Right cardiac atrium (tissue), 5 donors: ENCODE measurements at regions not wholly inside any gene's neighbourhood (a gene's known extent, or its start where the extent isn't known, plus 50 kb on each side); places are given as distances from the start of the nearest gene placed in this dataset.
A peak's percentile ranks its signal among the peaks of the same experiment; 100 is the strongest.

ENCODE experiments used
- ATAC-seq, 2 donors: fragments of 200-7000 bp; cut with Tn5 transposase; one replicate each; pipeline versions ENCODE4 v1.8.0 to v1.9.1; 2020; ENCODE audit warnings: moderate library complexity in 2 of 2, mild to moderate bottlenecking in 1 of 2
- DNase-seq, 3 donors: peaks; one replicate each; pipeline ENCODE4 v3.0.0-alpha.2; 2020
- H3K27ac ChIP-seq: one replicate; pipeline ENCODE4 v1.5.1; 2013; ENCODE audit warnings: mild to moderate bottlenecking, low read length, control low read depth, moderate library complexity
- H3K27me3 ChIP-seq: one replicate; pipeline ENCODE4 v1.6.1; 2013; ENCODE audit not compliant: control insufficient read depth, insufficient read depth
- H3K4me1 ChIP-seq: one replicate; pipeline ENCODE4 v1.6.1; 2013; ENCODE audit warnings: low read length; ENCODE audit not compliant: control insufficient read depth, insufficient read depth
- H3K4me3 ChIP-seq: one replicate; pipeline ENCODE4 v1.5.1; 2013; ENCODE audit warnings: low read length, control low read depth
- H3K9me3 ChIP-seq: one replicate; pipeline ENCODE4 v1.6.1; 2013; ENCODE audit warnings: low read length; ENCODE audit not compliant: control insufficient read depth
- WGBS: extraction: QIAGEN DNeasy Blood & Tissue Kit; methylation state at CpG from one replicate; pipeline ENCODE4 v1.1.7; 2013; 5-methylcytosine and 5-hydroxymethylcytosine counted together
- intact Hi-C, 4 donors: fragments of 100-400 bp; cut with DNase I; formaldehyde crosslinking; loops; one replicate each; pipeline versions ENCODE4 v1.11.0 to v1.14.0; 2022 to 2023
- donor health status: healthy with polysubstance abuse.
- donor health status: DM: no; HTN: yes; CAD: no.
- donor health status: DM: no; HTN: no; CAD: no.
- donor health status: DM: no; HTN: yes; CAD: no; lungs with severe emphysema.
- donor health status: DM: yes; HTN: yes; CAD: no.

DNA sequence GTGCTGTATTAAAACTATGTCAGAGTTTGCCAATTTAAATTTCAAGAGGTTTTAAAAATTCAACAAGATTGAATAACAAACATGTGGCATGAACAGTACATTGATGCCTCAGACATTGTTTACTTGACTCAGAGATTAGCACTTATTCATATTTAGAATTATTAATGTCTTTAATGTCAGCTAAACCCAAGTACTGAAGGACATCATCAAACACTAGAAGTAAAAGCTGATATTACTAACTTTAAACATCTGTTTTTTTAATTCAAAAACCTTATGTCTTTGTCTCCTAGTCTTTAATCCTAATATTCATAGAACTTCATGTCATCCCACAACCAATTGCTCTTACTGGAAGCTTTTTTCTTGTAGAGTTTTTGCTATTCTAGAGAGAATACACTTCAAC lies 406.2 kb upstream of the PCDH7 start:
- H3K4me1 ChIP-seq, result no peaks in the 10 kb centered on the region
- no peak overlapping the region for H3K4me3 ChIP-seq
- ATAC-seq (no peak), DNase-seq (no peak)
- H3K27ac ChIP-seq, result no peak overlapping the region
- H3K9me3 ChIP-seq, result no peaks in the 10 kb centered on the region
- intact Hi-C loops, result no loop called here
- H3K27me3 ChIP-seq, result no peaks in the 10 kb centered on the region

DNA sequence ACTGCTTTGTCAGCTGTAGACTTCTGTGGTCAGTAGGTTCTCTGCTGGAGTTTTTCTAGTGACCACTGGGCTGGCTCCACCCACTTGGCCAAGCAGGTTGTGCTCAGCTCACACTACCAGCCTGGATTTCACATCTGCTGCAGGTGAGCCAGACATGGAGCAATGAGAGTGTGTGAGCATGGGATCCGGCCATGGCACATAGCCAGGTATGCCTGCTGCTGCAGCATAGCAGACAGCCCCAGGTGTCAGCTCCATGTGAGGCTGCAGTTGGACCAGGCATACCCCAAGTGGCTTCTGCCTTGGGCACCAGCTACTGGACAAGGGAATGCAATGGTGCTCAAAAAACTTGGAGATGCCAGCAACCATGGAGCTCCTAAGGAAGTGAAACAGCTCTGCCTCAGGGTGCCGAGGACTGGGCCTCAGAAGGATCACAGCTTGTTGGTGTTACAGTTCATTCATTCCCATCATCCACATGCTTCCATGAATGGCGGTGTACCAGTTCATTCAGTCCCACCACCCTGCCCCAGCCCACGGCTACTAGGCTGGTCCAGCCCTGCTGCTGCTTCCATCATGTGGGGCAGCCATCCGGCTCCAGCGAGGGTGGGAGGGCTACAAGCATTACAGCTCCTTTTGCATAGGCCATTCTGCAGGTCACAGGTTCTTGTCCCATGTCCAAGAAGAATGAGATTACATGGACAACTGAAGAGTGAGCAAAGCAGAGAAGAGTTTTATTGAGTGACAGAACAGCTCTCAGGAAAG lies 389.1 kb upstream of the PCDH7 start:
- H3K4me3 ChIP-seq, result no peak overlapping the region
- H3K27ac ChIP-seq, result no peak overlapping the region
- 81% methylated on average over 6 of the region's 6 CpGs for WGBS
- DNase-seq (peak in 1 of 3 donors; percentile 15), ATAC-seq (no peak)
- no peaks in the 10 kb centered on the region for H3K27me3 ChIP-seq
- H3K9me3 ChIP-seq, result peaks cover 2% of the 10 kb centered on the region
- intact Hi-C loops, result no loop called here
- no peaks in the 10 kb centered on the region for H3K4me1 ChIP-seq

DNA sequence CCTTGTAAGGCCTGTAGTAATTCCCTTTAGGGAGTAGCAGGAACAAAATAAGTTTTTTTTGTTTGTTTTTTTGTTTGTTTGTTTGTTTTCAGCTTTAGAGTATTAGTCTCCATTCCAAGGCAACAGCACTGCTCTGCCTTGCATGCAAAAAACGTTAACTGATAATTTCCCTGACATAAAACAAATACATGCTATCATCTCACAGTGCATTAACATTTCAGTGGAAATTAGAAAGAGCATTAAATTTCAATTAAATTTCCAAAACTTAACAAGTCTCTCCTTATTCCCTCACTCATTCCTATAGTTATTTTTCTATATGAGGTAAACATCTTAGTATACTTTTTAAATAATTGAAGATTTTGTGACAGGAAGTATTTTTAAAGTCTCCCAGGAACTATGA lies 378.4 kb upstream of the PCDH7 start:
- no peak overlapping the region for H3K4me3 ChIP-seq
- no peak overlapping the region for H3K27ac ChIP-seq
- ATAC-seq (no peak), DNase-seq (no peak)
- H3K4me1 ChIP-seq, result no peaks in the 10 kb centered on the region
- no peaks in the 10 kb centered on the region for H3K27me3 ChIP-seq
- no peaks in the 10 kb centered on the region for H3K9me3 ChIP-seq
- WGBS, result 35% methylated on average over 1 of the region's 1 CpG
- intact Hi-C loops, result no loop called here

DNA sequence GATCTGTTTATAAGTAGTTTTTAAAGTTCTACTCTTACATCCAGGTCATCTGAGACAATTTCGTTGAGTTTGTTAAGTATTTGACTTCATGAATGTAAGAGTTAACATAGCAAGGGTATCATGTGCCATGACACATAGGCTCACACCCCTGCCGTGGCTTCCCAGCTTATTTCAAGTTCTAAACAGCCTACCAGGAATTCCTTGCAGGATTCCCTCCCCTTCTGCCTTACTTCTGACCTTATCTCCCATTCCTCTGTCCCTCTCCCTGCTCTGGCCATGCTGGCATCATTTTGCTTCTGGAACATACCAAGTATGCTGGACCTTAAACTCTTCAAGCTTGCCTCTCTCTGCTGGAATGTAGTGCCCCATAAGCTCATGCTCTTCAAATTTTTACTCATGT lies 369.9 kb upstream of the PCDH7 start:
- H3K4me1 ChIP-seq, result no peaks in the 10 kb centered on the region
- H3K27ac ChIP-seq, result no peak overlapping the region
- WGBS, result 49% methylated on average over 2 of the region's 2 CpGs
- H3K27me3 ChIP-seq, result no peaks in the 10 kb centered on the region
- DNase-seq (no peak), ATAC-seq (no peak)
- H3K9me3 ChIP-seq, result no peaks in the 10 kb centered on the region
- H3K4me3 ChIP-seq, result no peak overlapping the region
- intact Hi-C loops, result no loop called here

DNA sequence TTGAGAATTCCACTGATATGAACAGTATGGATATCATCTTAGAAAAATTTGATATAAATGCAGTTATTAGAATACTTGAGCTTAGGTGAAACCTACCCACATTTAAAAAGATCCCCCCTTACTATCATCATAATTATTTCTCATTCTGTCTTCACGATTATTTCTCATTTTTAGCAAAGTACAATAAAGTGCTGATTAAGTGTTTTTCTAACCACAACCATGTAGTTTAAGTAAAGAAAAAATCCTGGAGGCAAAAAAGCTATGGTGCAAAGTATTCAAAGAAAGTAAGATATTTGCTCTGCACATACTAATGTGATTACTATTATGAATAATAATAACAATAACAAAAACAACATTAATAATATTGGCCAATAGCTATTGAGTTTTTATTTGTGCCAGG lies 365.6 kb upstream of the PCDH7 start:
- WGBS, result 77% methylated on average over 1 of the region's 1 CpG
- no peaks in the 10 kb centered on the region for H3K9me3 ChIP-seq
- H3K27ac ChIP-seq, result no peak overlapping the region
- ATAC-seq, result no peak
- H3K4me3 ChIP-seq, result no peak overlapping the region
- H3K27me3 ChIP-seq, result no peaks in the 10 kb centered on the region
- DNase-seq, result no peak
- intact Hi-C loops, result no loop called here
- no peaks in the 10 kb centered on the region for H3K4me1 ChIP-seq

DNA sequence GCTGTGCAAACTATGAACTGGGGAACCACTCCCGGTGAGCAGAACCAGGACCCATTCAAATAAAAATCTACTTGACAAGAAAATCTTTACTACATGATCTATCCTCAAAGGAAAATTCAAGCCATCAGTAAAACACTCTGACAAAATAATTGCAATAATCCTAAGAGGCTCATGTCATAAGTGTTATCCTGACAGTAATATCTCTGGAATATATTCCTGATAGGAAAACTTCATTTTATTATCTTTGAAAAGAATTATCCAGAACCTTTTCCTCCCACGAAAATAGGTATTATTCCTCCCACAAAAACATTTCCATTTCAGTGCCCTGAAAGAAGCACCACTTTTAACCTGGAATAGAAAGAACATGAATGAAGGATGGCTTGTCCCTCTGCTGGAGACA lies 357.7 kb upstream of the PCDH7 start:
- H3K9me3 ChIP-seq, result no peaks in the 10 kb centered on the region
- no peak overlapping the region for H3K4me3 ChIP-seq
- H3K4me1 ChIP-seq, result no peaks in the 10 kb centered on the region
- intact Hi-C loops, result no loop called here
- H3K27ac ChIP-seq, result no peak overlapping the region
- no peak for DNase-seq
- ATAC-seq, result no peak
- WGBS, result 78% methylated on average over 2 of the region's 2 CpGs
- H3K27me3 ChIP-seq, result no peaks in the 10 kb centered on the region

DNA sequence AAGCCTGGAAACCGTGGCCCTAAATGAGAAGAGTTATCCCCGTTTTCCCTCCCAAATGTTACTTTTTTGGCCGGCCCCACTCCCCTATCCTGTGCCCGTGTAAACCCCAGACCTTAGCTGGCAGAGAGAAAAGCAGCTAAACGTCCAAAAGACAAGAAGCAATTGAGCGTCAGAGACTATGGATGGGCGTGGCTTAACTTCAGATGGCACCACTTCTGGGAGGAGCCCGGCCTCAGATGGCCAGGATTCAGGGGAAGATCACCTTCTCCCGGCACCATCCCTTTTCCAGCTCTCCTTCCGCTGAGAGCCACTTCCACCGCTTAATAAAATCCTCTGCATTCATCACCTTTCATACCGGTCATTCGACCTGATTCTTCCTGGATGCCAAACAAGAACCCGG lies 350.1 kb upstream of the PCDH7 start:
- intact Hi-C loops, result no loop called here
- peak in 1 of 3 donors; percentile 12 for DNase-seq
- 83% methylated on average over 14 of the region's 14 CpGs for WGBS
- H3K27ac ChIP-seq, result no peak overlapping the region
- no peak for ATAC-seq
- no peak overlapping the region for H3K4me3 ChIP-seq
- no peaks in the 10 kb centered on the region for H3K9me3 ChIP-seq
- H3K4me1 ChIP-seq, result no peaks in the 10 kb centered on the region
- H3K27me3 ChIP-seq, result no peaks in the 10 kb centered on the region

DNA sequence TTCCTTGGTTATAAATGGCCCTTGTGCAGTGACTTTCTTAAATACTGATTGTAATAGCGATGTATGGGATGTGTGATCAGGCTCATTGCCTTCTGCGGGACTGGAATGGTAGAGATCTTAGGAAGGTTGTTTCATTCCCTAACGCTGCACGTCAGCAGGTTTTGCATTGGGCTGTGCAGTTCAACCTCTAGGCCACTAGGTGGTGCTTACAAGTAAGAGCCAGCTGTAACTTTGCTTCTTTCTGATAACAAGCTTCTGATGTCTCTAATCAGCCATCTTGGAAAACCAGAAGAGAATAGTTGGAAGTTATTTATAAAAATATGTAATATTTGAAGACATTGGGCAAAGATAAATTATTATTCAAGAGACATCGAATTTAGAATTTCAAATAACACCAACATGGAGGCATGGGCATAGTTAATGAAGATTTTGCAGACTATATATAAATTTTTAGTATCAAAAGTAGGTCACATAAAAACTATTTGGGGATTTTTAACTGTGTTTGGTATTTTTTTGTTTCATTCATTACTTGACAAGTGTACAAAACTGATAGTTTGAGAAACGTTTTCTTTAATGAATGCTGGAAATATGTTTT lies 339.7 kb upstream of the PCDH7 start:
- DNase-seq (peak in 1 of 3 donors; percentile 40), ATAC-seq (no peak)
- Histone ChIP-seq H3K4me1 (no peaks in the 10 kb centered on the region), H3K9me3 (no peaks in the 10 kb centered on the region), H3K27me3 (no peaks in the 10 kb centered on the region), H3K27ac (no peak overlapping the region), H3K4me3 (no peak overlapping the region)
- intact Hi-C loops, result no loop called here
- 52% methylated on average over 6 of the region's 6 CpGs for WGBS

DNA sequence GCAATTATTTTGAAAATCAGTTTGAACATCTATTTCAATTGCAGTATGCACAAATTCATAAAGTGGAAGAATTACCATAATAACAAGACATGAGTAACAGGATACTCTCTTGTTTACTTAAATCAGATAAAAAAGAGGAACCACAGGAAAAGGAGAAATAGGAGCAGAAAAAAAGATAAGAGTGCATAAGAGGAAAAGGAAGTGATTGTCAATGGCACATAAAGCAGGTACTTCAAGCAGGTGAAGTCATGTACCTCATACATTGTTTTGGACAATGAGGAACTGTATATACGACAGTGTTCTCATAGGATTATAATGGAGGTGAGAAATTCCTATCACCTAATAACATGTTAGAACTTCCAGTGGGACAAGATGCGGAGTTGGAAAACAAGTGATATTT lies 334.5 kb upstream of the PCDH7 start:
- Histone ChIP-seq H3K27ac (no peak overlapping the region), H3K9me3 (no peaks in the 10 kb centered on the region), H3K4me3 (no peak overlapping the region), H3K27me3 (no peaks in the 10 kb centered on the region), H3K4me1 (no peaks in the 10 kb centered on the region)
- 79% methylated on average over 2 of the region's 2 CpGs for WGBS
- DNase-seq (no peak), ATAC-seq (no peak)
- intact Hi-C loops, result no loop called here

DNA sequence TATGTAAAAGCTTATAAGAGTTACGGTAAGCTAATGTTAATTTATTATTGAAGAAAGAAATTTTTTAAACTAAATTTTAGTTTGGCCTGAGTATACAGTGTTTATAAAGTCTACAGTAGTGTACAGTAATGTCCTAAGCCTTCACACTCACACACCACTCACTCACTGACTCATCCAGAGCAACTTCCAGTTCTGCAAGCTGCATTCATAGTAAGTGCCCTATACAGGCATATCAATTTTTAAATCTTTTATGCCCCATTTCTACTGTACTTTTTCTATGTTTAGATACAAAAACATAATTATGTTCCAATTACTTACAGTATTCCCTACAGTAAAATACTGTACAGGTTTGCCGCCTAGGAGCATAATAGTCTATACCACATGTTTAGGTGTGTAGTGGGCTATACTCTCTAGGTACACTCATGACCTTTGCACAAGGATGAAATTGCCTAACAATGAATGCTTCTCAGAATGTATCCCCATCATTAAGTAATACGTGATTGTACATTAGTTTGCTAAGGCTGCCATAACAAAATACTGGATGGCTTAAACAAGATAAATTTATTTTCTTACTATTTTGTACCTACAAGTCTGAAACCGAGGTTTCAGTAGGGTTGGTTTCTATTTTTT lies 333.8 kb upstream of the PCDH7 start:
- Histone ChIP-seq H3K27me3 (no peaks in the 10 kb centered on the region), H3K4me1 (no peaks in the 10 kb centered on the region), H3K9me3 (no peaks in the 10 kb centered on the region), H3K4me3 (no peak overlapping the region), H3K27ac (no peak overlapping the region)
- ATAC-seq, result no peak
- intact Hi-C loops, result no loop called here
- 89% methylated on average over 4 of the region's 4 CpGs for whole genome bisulfite sequencing
- no peak for DNase-seq

DNA sequence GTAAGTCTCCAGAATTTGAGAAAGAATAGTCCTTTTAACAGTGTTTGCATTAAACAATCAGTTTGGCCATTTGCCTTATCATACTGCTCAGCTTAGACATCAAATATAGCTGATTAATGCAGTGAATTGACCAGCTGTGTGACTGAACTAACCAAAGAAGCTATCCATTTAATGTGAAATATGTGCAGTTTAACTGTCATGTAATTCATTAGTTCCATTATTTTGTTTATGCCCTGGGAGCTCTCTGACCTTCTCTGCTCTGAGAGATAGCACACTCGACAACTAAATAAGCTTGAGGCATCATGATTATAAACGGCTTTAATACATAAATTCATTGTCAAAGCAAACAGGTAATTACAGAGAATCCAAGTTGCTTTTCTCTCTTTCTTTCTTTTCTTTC lies 324.3 kb upstream of the PCDH7 start:
- intact Hi-C loops, result no loop called here
- no peaks in the 10 kb centered on the region for H3K27me3 ChIP-seq
- DNase-seq (no peak), ATAC-seq (no peak)
- H3K9me3 ChIP-seq, result no peaks in the 10 kb centered on the region
- no peaks in the 10 kb centered on the region for H3K4me1 ChIP-seq
- no peak overlapping the region for H3K27ac ChIP-seq
- H3K4me3 ChIP-seq, result no peak overlapping the region
- 68% methylated on average over 2 of the region's 2 CpGs for whole genome bisulfite sequencing
